ENCODE measurements at regions not wholly inside any gene's neighbourhood (a gene's known extent, or its start where the extent isn't known, plus 50 kb on each side); places are given as distances from the start of the nearest gene placed in this dataset.

DNA sequence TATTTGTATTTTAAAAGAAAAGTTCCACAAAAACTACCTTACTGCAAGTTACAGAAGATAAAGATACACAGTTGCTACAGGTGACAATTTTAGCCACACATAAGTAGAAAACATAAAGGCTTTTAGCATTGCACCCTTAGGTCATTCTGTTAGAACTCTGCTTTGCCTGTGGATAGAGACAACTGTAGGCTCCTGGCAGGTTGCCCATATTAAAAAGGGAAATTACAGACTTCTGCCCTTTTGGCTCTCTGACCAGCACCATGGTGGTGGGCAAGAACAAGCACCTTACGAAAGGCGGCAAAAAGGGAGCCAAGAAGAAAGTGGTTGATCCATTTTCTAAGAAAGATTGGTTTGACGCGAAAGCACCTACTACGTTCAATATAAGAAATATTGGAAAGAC, 223.3 kb downstream of the MC4R start:
- POLR2A ChIA-PET: no interaction called here
- WGBS (ENCODE audit: low lambda C conversion rate): 98% methylated on average over 5 of the region's 5 CpGs
- H3K9me2 ChIP-seq: no peaks in the 10 kb centered on the region

More for the DNA sequence above, 223.3 kb downstream of the MC4R start:
- no peaks in the 10 kb centered on the region for H3F3A ChIP-seq (replicated peaks; ENCODE audit: insufficient read depth)
- H3K9ac ChIP-seq: no peak overlapping the region
- H3K9me3 ChIP-seq: no peaks in the 10 kb centered on the region
- TF ChIP-seq TCF12 (IDR thresholded peaks at IDR 0.05): no peak
- TF ChIP-seq, protein P1, sequence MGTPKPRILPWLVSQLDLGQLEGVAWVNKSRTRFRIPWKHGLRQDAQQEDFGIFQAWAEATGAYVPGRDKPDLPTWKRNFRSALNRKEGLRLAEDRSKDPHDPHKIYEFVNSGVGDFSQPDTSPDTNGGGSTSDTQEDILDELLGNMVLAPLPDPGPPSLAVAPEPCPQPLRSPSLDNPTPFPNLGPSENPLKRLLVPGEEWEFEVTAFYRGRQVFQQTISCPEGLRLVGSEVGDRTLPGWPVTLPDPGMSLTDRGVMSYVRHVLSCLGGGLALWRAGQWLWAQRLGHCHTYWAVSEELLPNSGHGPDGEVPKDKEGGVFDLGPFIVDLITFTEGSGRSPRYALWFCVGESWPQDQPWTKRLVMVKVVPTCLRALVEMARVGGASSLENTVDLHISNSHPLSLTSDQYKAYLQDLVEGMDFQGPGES (IDR thresholded peaks at IDR 0.05; ENCODE audit: low read depth, low read length): no peak
- TF ChIP-seq GATA2 (CRISPR knock-in tag; IDR thresholded peaks at IDR 0.05): no peak
- TF ChIP-seq EP300 (IDR thresholded peaks at IDR 0.05; ENCODE audit: borderline replicate concordance in 1 of 2, low read depth in 1 of 2, low read length in 1 of 2): no peak
- no peak for TF ChIP-seq RXRA (IDR thresholded peaks at IDR 0.05; ENCODE audit: borderline replicate concordance, low read depth)
- no peak for TF ChIP-seq RCOR1 (IDR thresholded peaks at IDR 0.05; ENCODE audit: low read length)
- TF ChIP-seq, protein P2, sequence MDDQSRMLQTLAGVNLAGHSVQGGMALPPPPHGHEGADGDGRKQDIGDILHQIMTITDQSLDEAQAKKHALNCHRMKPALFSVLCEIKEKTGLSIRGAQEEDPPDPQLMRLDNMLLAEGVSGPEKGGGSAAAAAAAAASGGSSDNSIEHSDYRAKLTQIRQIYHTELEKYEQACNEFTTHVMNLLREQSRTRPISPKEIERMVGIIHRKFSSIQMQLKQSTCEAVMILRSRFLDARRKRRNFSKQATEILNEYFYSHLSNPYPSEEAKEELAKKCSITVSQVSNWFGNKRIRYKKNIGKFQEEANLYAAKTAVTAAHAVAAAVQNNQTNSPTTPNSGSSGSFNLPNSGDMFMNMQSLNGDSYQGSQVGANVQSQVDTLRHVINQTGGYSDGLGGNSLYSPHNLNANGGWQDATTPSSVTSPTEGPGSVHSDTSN (IDR thresholded peaks at IDR 0.05): no peak
- TF ChIP-seq YY1 (IDR thresholded peaks at IDR 0.05; ENCODE audit: low read depth): no peak
- no peak for TF ChIP-seq SIN3A (IDR thresholded peaks at IDR 0.05; ENCODE audit: borderline replicate concordance, low read depth, low read length)
- no peak for TF ChIP-seq MEF2A (IDR thresholded peaks at IDR 0.05; ENCODE audit: borderline replicate concordance, low read depth)
- TF ChIP-seq JUND (IDR thresholded peaks at IDR 0.05): no peak
- no peak for TF ChIP-seq CHD2 (IDR thresholded peaks at IDR 0.05; ENCODE audit: low read length, partially characterized antibody)
- TF ChIP-seq, protein P3, sequence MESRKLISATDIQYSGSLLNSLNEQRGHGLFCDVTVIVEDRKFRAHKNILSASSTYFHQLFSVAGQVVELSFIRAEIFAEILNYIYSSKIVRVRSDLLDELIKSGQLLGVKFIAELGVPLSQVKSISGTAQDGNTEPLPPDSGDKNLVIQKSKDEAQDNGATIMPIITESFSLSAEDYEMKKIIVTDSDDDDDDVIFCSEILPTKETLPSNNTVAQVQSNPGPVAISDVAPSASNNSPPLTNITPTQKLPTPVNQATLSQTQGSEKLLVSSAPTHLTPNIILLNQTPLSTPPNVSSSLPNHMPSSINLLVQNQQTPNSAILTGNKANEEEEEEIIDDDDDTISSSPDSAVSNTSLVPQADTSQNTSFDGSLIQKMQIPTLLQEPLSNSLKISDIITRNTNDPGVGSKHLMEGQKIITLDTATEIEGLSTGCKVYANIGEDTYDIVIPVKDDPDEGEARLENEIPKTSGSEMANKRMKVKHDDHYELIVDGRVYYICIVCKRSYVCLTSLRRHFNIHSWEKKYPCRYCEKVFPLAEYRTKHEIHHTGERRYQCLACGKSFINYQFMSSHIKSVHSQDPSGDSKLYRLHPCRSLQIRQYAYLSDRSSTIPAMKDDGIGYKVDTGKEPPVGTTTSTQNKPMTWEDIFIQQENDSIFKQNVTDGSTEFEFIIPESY (IDR thresholded peaks at IDR 0.05; ENCODE audit: borderline replicate concordance, low read depth): no peak
- no peak for TF ChIP-seq RFX5 (IDR thresholded peaks at IDR 0.05; ENCODE audit: low read length)
- no peak for TF ChIP-seq TEAD4 (IDR thresholded peaks at IDR 0.05; ENCODE audit: borderline replicate concordance, insufficient read depth)
- no peak for TF ChIP-seq EZH2phosphoT487 (IDR thresholded peaks at IDR 0.05; ENCODE audit: borderline replicate concordance, low read depth)
- no peak for TF ChIP-seq GABPA (IDR thresholded peaks at IDR 0.05; ENCODE audit: low read depth)
- TF ChIP-seq, protein P4, sequence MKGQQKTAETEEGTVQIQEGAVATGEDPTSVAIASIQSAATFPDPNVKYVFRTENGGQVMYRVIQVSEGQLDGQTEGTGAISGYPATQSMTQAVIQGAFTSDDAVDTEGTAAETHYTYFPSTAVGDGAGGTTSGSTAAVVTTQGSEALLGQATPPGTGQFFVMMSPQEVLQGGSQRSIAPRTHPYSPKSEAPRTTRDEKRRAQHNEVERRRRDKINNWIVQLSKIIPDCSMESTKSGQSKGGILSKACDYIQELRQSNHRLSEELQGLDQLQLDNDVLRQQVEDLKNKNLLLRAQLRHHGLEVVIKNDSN (IDR thresholded peaks at IDR 0.05; ENCODE audit: borderline replicate concordance, low read depth): no peak
- no peak overlapping the region for H3K27ac ChIP-seq (ENCODE audit: low read depth in 2 of 2, low read length in 1 of 2)
- H3K36me3 ChIP-seq (replicated peaks in 1 of 2; ENCODE audit: control insufficient read depth in 1 of 2, insufficient read depth in 2 of 2, low read length in 1 of 2): no peaks in the 10 kb centered on the region
- no peaks in the 10 kb centered on the region for H3K79me2 ChIP-seq (ENCODE audit: insufficient read depth)
- H3K4me1 ChIP-seq (ENCODE audit: control insufficient read depth in 1 of 2, insufficient read depth in 2 of 2, low read depth in 1 of 2, low read length in 1 of 2): no peaks in the 10 kb centered on the region
- no peak overlapping the region for H3K4me3 ChIP-seq (ENCODE audit: low read depth in 2 of 2, low read length in 1 of 2)
- H4K20me1 ChIP-seq (ENCODE audit: insufficient read depth): no peaks in the 10 kb centered on the region
- no peaks in the 10 kb centered on the region for H3K27me3 ChIP-seq (ENCODE audit: insufficient read depth)
- no peak overlapping the region for H2AFZ ChIP-seq (ENCODE audit: low read depth)
- H3K4me2 ChIP-seq: no peak overlapping the region
- DNase-seq: no peak
- CTCF ChIA-PET: no interaction called here
